ENCODE measurements at regions not wholly inside any gene's neighbourhood (a gene's known extent, or its start where the extent isn't known, plus 50 kb on each side); places are given as distances from the start of the nearest gene placed in this dataset.

DNA sequence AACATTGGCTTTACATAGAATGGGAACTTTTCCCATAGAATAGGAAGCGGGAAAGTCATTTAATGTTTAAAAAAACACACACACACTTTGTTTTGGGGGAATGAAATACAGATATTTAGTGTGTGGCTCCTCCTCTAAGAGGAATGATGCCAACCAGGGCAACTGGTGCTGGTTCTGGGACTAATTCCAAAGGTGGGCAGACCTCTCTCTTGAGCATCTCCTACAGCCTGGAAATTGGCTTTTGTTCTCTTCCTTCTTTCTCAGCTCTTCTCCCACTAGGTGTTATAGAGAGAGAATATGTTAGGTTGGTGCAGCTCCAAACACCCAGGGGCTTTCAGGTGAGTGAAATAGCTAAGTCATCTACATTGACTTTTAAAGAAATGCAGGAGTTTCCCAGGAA lies 190.1 kb downstream of the RAD51AP2 start:
- no peak overlapping the region for H3K4me3 ChIP-seq (ENCODE audit: low read depth in 2 of 2, low read length in 2 of 2)

DNA sequence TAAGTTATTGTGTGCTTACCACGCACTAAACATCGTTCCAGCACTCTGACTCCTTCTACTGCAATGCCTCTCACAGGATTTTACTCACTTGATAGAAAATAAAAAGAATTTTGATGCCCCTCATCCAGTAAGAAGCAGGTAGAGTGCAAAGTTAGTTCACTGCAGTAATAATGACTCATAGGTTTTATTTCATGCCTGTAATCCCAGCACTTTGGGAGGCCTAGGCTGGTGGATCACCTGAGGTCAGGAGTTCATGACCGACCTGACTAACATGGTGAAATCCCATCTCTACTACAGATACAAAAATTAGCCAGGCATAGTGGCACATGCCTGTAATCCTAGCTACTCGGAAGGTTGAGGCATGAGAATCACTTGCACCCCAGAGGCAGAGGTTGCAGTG lies 190.6 kb downstream of the RAD51AP2 start:
- no peak for TF ChIP-seq TCF7L2 (IDR thresholded peaks at IDR 0.05; ENCODE audit: low read depth, low read length)
- TF ChIP-seq POLR2AphosphoS5 (IDR thresholded peaks at IDR 0.05; ENCODE audit: low read depth, low read length), result no peak
- TF ChIP-seq, protein P1, sequence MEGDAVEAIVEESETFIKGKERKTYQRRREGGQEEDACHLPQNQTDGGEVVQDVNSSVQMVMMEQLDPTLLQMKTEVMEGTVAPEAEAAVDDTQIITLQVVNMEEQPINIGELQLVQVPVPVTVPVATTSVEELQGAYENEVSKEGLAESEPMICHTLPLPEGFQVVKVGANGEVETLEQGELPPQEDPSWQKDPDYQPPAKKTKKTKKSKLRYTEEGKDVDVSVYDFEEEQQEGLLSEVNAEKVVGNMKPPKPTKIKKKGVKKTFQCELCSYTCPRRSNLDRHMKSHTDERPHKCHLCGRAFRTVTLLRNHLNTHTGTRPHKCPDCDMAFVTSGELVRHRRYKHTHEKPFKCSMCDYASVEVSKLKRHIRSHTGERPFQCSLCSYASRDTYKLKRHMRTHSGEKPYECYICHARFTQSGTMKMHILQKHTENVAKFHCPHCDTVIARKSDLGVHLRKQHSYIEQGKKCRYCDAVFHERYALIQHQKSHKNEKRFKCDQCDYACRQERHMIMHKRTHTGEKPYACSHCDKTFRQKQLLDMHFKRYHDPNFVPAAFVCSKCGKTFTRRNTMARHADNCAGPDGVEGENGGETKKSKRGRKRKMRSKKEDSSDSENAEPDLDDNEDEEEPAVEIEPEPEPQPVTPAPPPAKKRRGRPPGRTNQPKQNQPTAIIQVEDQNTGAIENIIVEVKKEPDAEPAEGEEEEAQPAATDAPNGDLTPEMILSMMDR (IDR thresholded peaks at IDR 0.05), result no peak
- no peak for TF ChIP-seq SIN3A (IDR thresholded peaks at IDR 0.05; ENCODE audit: borderline replicate concordance, insufficient read depth, low read depth, low read length)
- TF ChIP-seq, protein P2, sequence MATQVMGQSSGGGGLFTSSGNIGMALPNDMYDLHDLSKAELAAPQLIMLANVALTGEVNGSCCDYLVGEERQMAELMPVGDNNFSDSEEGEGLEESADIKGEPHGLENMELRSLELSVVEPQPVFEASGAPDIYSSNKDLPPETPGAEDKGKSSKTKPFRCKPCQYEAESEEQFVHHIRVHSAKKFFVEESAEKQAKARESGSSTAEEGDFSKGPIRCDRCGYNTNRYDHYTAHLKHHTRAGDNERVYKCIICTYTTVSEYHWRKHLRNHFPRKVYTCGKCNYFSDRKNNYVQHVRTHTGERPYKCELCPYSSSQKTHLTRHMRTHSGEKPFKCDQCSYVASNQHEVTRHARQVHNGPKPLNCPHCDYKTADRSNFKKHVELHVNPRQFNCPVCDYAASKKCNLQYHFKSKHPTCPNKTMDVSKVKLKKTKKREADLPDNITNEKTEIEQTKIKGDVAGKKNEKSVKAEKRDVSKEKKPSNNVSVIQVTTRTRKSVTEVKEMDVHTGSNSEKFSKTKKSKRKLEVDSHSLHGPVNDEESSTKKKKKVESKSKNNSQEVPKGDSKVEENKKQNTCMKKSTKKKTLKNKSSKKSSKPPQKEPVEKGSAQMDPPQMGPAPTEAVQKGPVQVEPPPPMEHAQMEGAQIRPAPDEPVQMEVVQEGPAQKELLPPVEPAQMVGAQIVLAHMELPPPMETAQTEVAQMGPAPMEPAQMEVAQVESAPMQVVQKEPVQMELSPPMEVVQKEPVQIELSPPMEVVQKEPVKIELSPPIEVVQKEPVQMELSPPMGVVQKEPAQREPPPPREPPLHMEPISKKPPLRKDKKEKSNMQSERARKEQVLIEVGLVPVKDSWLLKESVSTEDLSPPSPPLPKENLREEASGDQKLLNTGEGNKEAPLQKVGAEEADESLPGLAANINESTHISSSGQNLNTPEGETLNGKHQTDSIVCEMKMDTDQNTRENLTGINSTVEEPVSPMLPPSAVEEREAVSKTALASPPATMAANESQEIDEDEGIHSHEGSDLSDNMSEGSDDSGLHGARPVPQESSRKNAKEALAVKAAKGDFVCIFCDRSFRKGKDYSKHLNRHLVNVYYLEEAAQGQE (IDR thresholded peaks at IDR 0.05; ENCODE audit: insufficient read depth in 1 of 2, low read depth in 2 of 2, low read length in 1 of 2), result no peak
- no peaks in the 10 kb centered on the region for H3K9me3 ChIP-seq (ENCODE audit: control insufficient read depth, insufficient read depth, low read depth, low read length)
- H3K36me3 ChIP-seq (ENCODE audit: control insufficient read depth, insufficient read depth, low read length), result no peaks in the 10 kb centered on the region
- ChIA-PET POLR2A (no interaction called here), CTCF (no interaction called here)
- in situ Hi-C loops (cut with HindIII; ENCODE audit: low pct_unique_long_range_greater_than_20kb, low sequenced_read_pairs), result no loop called here
- DNase-seq (ENCODE audit: low read depth, low spot score), result no peak
- no TSS peak for BruUV-seq (replicated peaks)
- no peak overlapping the region for H3K27ac ChIP-seq (ENCODE audit: low read length)
- no peak for ATAC-seq
- H3K27me3 ChIP-seq (ENCODE audit: control insufficient read depth, insufficient read depth, low read length), result no peaks in the 10 kb centered on the region
- H3K4me1 ChIP-seq (ENCODE audit: control insufficient read depth, insufficient read depth, low read length), result no peaks in the 10 kb centered on the region
- intact Hi-C loops (cut with micrococcal nuclease; ENCODE audit: unreplicated experiment), result no loop called here
- H3K4me3 ChIP-seq (ENCODE audit: low read depth in 2 of 2, low read length in 2 of 2), result no peak overlapping the region

More for the DNA sequence above, 190.1 kb downstream of the RAD51AP2 start:
- TF ChIP-seq POLR2AphosphoS5 (IDR thresholded peaks at IDR 0.05; ENCODE audit: low read depth, low read length) (no peak), SIN3A (IDR thresholded peaks at IDR 0.05; ENCODE audit: borderline replicate concordance, insufficient read depth, low read depth, low read length) (no peak), TCF7L2 (IDR thresholded peaks at IDR 0.05; ENCODE audit: low read depth, low read length) (no peak)
- TF ChIP-seq, protein P1 (IDR thresholded peaks at IDR 0.05), result no peak
- TF ChIP-seq, protein P2 (IDR thresholded peaks at IDR 0.05; ENCODE audit: insufficient read depth in 1 of 2, low read depth in 2 of 2, low read length in 1 of 2), result no peak
- ChIA-PET CTCF (no interaction called here), POLR2A (no interaction called here)
- Histone ChIP-seq H3K36me3 (ENCODE audit: control insufficient read depth, insufficient read depth, low read length) (no peaks in the 10 kb centered on the region), H3K9me3 (ENCODE audit: control insufficient read depth, insufficient read depth, low read depth, low read length) (no peaks in the 10 kb centered on the region), H3K27me3 (ENCODE audit: control insufficient read depth, insufficient read depth, low read length) (no peaks in the 10 kb centered on the region), H3K27ac (ENCODE audit: low read length) (no peak overlapping the region), H3K4me1 (ENCODE audit: control insufficient read depth, insufficient read depth, low read length) (no peaks in the 10 kb centered on the region)
- DNase-seq (ENCODE audit: low read depth, low spot score), result no peak
- intact Hi-C loops (cut with micrococcal nuclease; ENCODE audit: unreplicated experiment), result no loop called here
- ATAC-seq, result no peak
- in situ Hi-C loops (cut with HindIII; ENCODE audit: low pct_unique_long_range_greater_than_20kb, low sequenced_read_pairs), result no loop called here
- no TSS peak for BruUV-seq (replicated peaks)

Data from Panc1 (cell line).